Body of pancreas (tissue), 4 donors: ENCODE measurements at regions not wholly inside any gene's neighbourhood (a gene's known extent, or its start where the extent isn't known, plus 50 kb on each side); places are given as distances from the start of the nearest gene placed in this dataset.

Source experiments
- ATAC-seq: fragments of 150-250 bp; one replicate; pipeline ENCODE4 v1.9.1; 2016
- DNase-seq, 4 donors: peaks; one replicate each; pipeline ENCODE4 v3.0.0-alpha.2; 2019
- H3K27ac ChIP-seq, 4 donors: fragments of 200-600 bp; sonication (generic); 1 replicate in 3 of 4; 2 replicates in 1 of 4; pipeline versions ENCODE4 v1.5.1 to v1.6.1; 2016 to 2019; ENCODE audit warnings: mild to moderate bottlenecking in 1 of 4, mixed read lengths in 1 of 4, moderate library complexity in 1 of 4
- H3K27me3 ChIP-seq, 2 donors: fragments of 200-600 bp; sonication (generic); one replicate each; pipeline ENCODE4 v1.6.0; 2016; ENCODE audit warnings: mild to moderate bottlenecking in 1 of 2
- H3K36me3 ChIP-seq, 2 donors: fragments of 200-600 bp; sonication (generic); replicated peaks in 1 of 2; 2 replicates each; pipeline ENCODE4 v1.5.1; 2016; ENCODE audit warnings: low read depth in 2 of 2; ENCODE audit not compliant: insufficient read depth in 1 of 2
- H3K4me1 ChIP-seq: fragments of 200-600 bp; sonication (generic); one replicate; pipeline ENCODE4 v1.6.0; 2016
- H3K4me3 ChIP-seq, 2 donors: fragments of 200-600 bp; sonication (generic); 1 replicate in 1 of 2; 2 replicates in 1 of 2; pipeline ENCODE4 v1.5.1; 2016 to 2019
- H3K9me3 ChIP-seq, 3 donors: fragments of 200-600 bp; sonication (generic); 1 replicate in 2 of 3; 2 replicates in 1 of 3; pipeline ENCODE4 v1.5.1; 2016
- POLR2A ChIP-seq, 3 donors: fragments of 450-650 bp; IDR thresholded peaks; one replicate each; pipeline ENCODE4 v1.6.1; 2016; ENCODE audit warnings: antibody characterized with exemption in 3 of 3, mild to moderate bottlenecking in 2 of 3
- WGBS, 2 donors: methylation state at CpG; one replicate each; pipeline ENCODE4 v1.1.5; 2017; 5-methylcytosine and 5-hydroxymethylcytosine counted together
- intact Hi-C: fragments of 100-400 bp; cut with DNase I; formaldehyde crosslinking; loops from one replicate; pipeline ENCODE4 v1.15.1; 2023
- TF ChIP-seq, protein P1 (sequence below), 7 experiments: fragments of 450-650 bp in 4 of 7; fragments of 200-600 bp in 3 of 7; sonication (generic) in 3 of 7; IDR thresholded peaks; one replicate each; pipeline ENCODE4 v1.5.1; 2016 to 2019; ENCODE audit warnings: antibody characterized with exemption in 7 of 7

DNA sequence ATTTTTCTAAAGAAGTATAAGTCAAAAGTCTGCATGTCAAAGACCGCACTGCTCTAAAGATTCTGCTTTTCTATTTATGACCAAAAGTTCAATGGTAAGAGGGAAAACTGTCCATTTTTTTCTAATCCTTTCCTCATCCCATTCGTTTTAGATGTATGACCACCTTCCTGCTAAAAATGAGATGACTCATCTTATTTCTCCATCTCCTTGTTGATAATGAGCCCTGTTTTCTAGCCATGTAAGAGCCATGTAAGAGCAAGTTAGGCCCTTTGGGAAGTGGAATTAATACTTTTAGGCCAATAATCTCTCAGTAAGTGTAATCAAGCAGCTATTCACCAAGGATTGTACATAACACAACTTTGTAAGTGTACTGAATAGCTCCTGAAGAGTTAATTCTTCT, 475.6 kb upstream of the B3GALT2 start:
- TF ChIP-seq POLR2A (IDR thresholded peaks at IDR 0.05) = no peak
- TF ChIP-seq, protein P1, sequence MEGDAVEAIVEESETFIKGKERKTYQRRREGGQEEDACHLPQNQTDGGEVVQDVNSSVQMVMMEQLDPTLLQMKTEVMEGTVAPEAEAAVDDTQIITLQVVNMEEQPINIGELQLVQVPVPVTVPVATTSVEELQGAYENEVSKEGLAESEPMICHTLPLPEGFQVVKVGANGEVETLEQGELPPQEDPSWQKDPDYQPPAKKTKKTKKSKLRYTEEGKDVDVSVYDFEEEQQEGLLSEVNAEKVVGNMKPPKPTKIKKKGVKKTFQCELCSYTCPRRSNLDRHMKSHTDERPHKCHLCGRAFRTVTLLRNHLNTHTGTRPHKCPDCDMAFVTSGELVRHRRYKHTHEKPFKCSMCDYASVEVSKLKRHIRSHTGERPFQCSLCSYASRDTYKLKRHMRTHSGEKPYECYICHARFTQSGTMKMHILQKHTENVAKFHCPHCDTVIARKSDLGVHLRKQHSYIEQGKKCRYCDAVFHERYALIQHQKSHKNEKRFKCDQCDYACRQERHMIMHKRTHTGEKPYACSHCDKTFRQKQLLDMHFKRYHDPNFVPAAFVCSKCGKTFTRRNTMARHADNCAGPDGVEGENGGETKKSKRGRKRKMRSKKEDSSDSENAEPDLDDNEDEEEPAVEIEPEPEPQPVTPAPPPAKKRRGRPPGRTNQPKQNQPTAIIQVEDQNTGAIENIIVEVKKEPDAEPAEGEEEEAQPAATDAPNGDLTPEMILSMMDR (IDR thresholded peaks at IDR 0.05) = no peak
- WGBS, 2 donors = 66 to 68% methylated on average over 2 of the region's 2 CpGs
- Histone ChIP-seq H3K27me3 (no peaks in the 10 kb centered on the region), H3K36me3 (no peaks in the 10 kb centered on the region), H3K9me3 (no peaks in the 10 kb centered on the region), H3K4me1 (no peaks in the 10 kb centered on the region), H3K4me3 (no peak overlapping the region), H3K27ac (no peak overlapping the region)
- intact Hi-C loops = no loop called here
- ATAC-seq = no peak
- no peak for DNase-seq

DNA sequence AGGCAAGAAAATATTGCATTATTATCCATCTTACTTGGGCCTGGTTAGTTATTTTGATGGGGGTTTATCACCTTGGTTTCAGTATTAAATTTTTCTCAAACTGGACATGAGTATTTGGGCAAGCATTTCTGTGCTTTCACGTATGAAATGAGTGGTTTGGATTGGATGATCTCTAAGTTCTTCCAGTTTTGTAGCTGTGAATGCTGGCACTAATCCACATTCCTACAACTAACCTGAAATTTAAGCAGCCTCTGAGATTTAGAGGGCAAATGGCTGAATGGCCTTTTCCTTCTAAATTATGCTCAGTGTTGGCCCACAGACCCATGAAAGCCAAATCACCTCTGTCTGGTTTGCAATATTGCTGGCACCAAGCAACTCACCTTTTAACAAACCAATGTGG, 475.0 kb upstream of the B3GALT2 start:
- H3K9me3 ChIP-seq = no peaks in the 10 kb centered on the region
- 58 to 61% methylated on average over 1 of the region's 1 CpG for WGBS, 2 donors
- H3K4me1 ChIP-seq = no peaks in the 10 kb centered on the region
- H3K4me3 ChIP-seq = no peak overlapping the region
- no peak overlapping the region for H3K27ac ChIP-seq
- ATAC-seq = no peak
- no peak for DNase-seq
- intact Hi-C loops = no loop called here
- no peaks in the 10 kb centered on the region for H3K27me3 ChIP-seq
- TF ChIP-seq, protein P1 (IDR thresholded peaks at IDR 0.05) = no peak
- no peak for TF ChIP-seq POLR2A (IDR thresholded peaks at IDR 0.05)
- no peaks in the 10 kb centered on the region for H3K36me3 ChIP-seq

DNA sequence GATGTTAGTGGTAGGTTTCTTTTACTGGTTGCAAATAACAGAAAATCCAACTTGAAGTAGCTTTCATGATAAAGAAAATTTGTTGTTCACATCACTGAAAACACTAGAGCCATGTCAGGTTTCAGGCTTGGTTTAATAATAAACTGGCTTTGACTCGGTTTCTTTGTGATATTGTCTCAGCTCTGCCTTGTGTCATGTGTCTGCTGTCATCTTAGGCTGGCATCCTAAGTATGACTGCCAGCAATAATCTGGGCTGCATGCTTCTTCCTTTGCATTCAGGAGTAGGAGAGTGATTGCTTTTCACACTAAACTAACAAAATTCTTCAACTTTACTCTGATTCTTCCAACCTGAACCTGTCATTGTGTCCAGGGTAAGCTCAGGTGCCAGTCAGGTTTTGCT, 474.0 kb upstream of the B3GALT2 start:
- 29 to 41% methylated on average over 1 of the region's 1 CpG for WGBS, 2 donors
- no peak for TF ChIP-seq POLR2A (IDR thresholded peaks at IDR 0.05)
- TF ChIP-seq, protein P1 (IDR thresholded peaks at IDR 0.05) = no peak
- ATAC-seq (no peak), DNase-seq (no peak)
- no peaks in the 10 kb centered on the region for H3K4me1 ChIP-seq
- no peaks in the 10 kb centered on the region for H3K36me3 ChIP-seq
- H3K9me3 ChIP-seq = no peaks in the 10 kb centered on the region
- intact Hi-C loops = no loop called here
- no peaks in the 10 kb centered on the region for H3K27me3 ChIP-seq
- no peak overlapping the region for H3K4me3 ChIP-seq
- no peak overlapping the region for H3K27ac ChIP-seq

DNA sequence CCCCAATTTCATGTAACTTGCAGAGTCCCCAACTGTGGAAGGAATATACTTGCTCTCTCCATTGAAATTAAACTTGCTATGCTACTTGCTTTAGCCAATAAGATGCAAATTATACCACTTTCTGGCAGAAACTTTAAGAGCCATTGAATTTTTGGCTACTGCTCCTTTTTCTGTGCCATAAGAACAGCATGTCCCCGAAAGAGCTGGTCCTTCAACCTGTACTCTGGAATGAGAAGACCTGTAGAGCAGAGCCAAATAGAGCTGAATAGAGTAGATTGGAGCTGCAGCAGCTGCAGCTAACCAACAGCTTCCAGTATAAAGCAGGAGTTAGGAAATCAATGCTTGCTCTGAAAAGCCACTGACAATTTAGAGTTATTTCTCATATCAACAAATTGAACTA, 472.3 kb upstream of the B3GALT2 start:
- 60 to 65% methylated on average over 1 of the region's 1 CpG for WGBS, 2 donors
- H3K4me3 ChIP-seq = no peak overlapping the region
- H3K9me3 ChIP-seq = no peaks in the 10 kb centered on the region
- no peaks in the 10 kb centered on the region for H3K4me1 ChIP-seq
- DNase-seq = no peak
- H3K27me3 ChIP-seq = no peaks in the 10 kb centered on the region
- H3K36me3 ChIP-seq = no peaks in the 10 kb centered on the region
- no peak for ATAC-seq
- no peak for TF ChIP-seq POLR2A (IDR thresholded peaks at IDR 0.05)
- TF ChIP-seq, protein P1 (IDR thresholded peaks at IDR 0.05) = no peak
- intact Hi-C loops = no loop called here
- no peak overlapping the region for H3K27ac ChIP-seq

DNA sequence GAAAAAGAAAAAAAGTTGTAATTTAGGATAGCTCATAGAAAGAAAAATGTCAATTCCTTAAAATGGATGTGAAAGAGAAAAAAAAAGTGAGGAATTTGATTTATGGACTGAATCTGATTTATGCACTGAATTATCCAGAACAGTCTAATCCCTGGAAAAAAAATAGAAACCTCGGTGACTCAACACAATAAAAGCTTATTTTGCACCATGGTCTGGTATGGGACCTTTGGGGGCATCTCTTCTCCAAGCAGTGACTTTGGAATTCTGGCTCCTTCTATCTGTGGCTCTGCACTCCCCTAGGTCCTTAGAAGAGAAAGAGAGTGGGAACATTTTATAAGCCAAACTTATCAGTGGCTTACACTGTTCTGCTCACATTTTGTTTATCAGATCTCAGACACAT, 471.7 kb upstream of the B3GALT2 start:
- no peaks in the 10 kb centered on the region for H3K36me3 ChIP-seq
- DNase-seq (no peak), ATAC-seq (no peak)
- H3K4me3 ChIP-seq = no peak overlapping the region
- TF ChIP-seq, protein P1 (IDR thresholded peaks at IDR 0.05) = no peak
- no peak for TF ChIP-seq POLR2A (IDR thresholded peaks at IDR 0.05)
- WGBS, 2 donors = 59 to 84% methylated on average over 1 of the region's 1 CpG
- no peaks in the 10 kb centered on the region for H3K9me3 ChIP-seq
- no peaks in the 10 kb centered on the region for H3K27me3 ChIP-seq
- H3K27ac ChIP-seq = no peak overlapping the region
- intact Hi-C loops = no loop called here
- H3K4me1 ChIP-seq = no peaks in the 10 kb centered on the region
